Stimulated activated effector memory CD8-positive, alpha-beta T cell treated with anti-CD3 and anti-CD28 coated beads, Interleukin-12 subunit alpha, Interleukin-12 subunit beta, amount 100 ng/mL, for 72 hours (primary cell): ENCODE measurements at regions not wholly inside any gene's neighbourhood (a gene's known extent, or its start where the extent isn't known, plus 50 kb on each side); places are given as distances from the start of the nearest gene placed in this dataset.

Experiments
- ATAC-seq: fragments of 150-1000 bp; cut with Tn5 transposase; 2 replicates; pipeline ENCODE4 v1.10.0; 2021
- DNase-seq, 2 donors: peaks; one replicate each; pipeline ENCODE4 v3.0.0; 2021 to 2022; ENCODE audit warnings: low spot score in 2 of 2
- H3K27ac Mint-ChIP-seq: one replicate; pipeline ENCODE4 v1.8.0; 2022; ENCODE audit warnings: mild to moderate bottlenecking, mixed read lengths
- H3K36me3 Mint-ChIP-seq: one replicate; pipeline ENCODE4 v1.8.0; 2022; ENCODE audit warnings: mild to moderate bottlenecking, mixed read lengths
- H3K4me1 Mint-ChIP-seq: one replicate; pipeline ENCODE4 v1.8.0; 2022; ENCODE audit warnings: mixed read lengths
- H3K4me3 Mint-ChIP-seq: one replicate; pipeline ENCODE4 v1.8.0; 2022; ENCODE audit warnings: mild to moderate bottlenecking, mixed read lengths
- H3K9me3 Mint-ChIP-seq: one replicate; pipeline ENCODE4 v1.8.0; 2022; ENCODE audit warnings: mixed read lengths

- Mint-ChIP-seq H3K9me3 (peaks cover 7% of the 10 kb centered on the region), H3K4me3 (no peak overlapping the region), H3K4me1 (no peaks in the 10 kb centered on the region), H3K27ac (no peak overlapping the region), H3K36me3 (no peaks in the 10 kb centered on the region)
- ATAC-seq: no peak
- no peak for DNase-seq
Measured at GRCh38 chr4:153852501-153852900, 63.6 kb upstream of the SFRP2 start.

GRCh38 chr4:153850533-153851280 lies 61.8 kb upstream of the SFRP2 start:
- Mint-ChIP-seq H3K9me3 (no peaks in the 10 kb centered on the region), H3K4me3 (no peak overlapping the region), H3K4me1 (no peaks in the 10 kb centered on the region), H3K36me3 (no peaks in the 10 kb centered on the region), H3K27ac (no peak overlapping the region)
- ATAC-seq (no peak), DNase-seq (no peak)

DNA sequence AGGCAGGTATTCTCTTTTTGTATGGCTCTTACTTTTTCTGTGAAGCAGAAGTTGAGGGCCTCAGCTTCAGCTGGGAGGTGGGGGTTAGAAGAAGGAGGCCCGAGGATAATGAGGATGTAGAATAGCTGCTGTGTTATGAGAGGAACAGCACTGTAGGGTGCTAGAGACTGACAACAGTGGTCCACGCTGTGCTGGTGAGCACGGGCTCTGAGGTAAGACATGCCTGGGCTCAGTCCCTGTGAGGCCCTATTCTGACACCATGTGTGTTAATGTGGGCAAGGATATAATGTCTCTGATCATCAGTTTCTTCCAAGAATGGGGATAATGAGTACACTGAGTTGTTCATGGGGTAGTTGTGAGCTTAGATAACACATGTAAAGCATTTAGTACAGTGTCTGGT lies 55.3 kb upstream of the SFRP2 start:
- Mint-ChIP-seq H3K4me3 (no peak overlapping the region), H3K36me3 (no peaks in the 10 kb centered on the region), H3K27ac (no peak overlapping the region), H3K9me3 (no peaks in the 10 kb centered on the region), H3K4me1 (no peaks in the 10 kb centered on the region)
- ATAC-seq (peak; percentile 36), DNase-seq (no peak)
